Suprapubic skin (tissue), 3 donors: ENCODE measurements at regions not wholly inside any gene's neighbourhood (a gene's known extent, or its start where the extent isn't known, plus 50 kb on each side); places are given as distances from the start of the nearest gene placed in this dataset.

Experiments
- POLR2AphosphoS5 ChIP-seq, 3 donors: sonication (generic); formaldehyde crosslinking; IDR thresholded peaks; one replicate each; pipeline ENCODE4 v1.6.1; 2017; ENCODE audit warnings: antibody characterized with exemption in 3 of 3
- TF ChIP-seq, protein P1 (sequence below), 2 donors: fragments of 200-600 bp in 1 of 2; fragments of 450-650 bp in 1 of 2; sonication (generic) in 1 of 2; IDR thresholded peaks; one replicate each; pipeline ENCODE4 v1.5.1; 2016 to 2019; ENCODE audit warnings: antibody characterized with exemption in 2 of 2, mild to moderate bottlenecking in 1 of 2, moderate library complexity in 1 of 2

DNA sequence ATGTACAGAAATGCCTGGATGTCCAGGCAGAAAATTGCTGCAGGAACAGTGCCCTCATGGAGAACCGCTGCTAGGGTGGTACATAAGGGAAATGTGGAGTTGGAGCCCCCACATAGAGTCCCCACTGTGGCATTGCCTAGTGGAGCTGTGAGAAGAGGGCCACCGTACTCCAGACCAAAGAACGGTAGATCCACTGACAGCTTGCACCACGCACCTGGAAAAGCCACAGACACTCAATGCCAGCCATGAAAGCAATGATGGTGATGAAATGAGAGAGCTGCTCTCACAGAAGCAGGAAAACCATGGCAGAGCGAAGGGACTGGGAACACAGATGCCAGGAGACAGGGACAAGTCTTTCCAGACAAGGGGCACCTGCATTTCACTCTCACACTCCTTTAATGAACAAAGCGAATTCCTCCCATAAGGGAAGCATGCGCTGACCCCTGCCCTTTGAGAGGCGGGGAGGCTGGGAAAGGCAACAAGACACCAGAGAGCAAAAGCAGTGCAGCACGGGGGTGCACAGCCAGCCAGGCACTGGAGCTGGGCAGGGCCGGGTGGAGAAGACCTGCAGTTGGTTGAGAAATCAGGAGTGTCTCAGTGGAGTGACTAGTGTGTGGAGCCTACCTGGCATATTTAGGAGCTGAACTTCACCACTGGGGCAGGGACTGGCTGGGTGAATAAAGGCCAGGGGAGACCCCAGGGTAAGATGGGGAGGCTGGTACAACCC lies 1025.2 kb downstream of the TBC1D22A start:
- no peak for TF ChIP-seq POLR2AphosphoS5 (IDR thresholded peaks at IDR 0.05)
- TF ChIP-seq, protein P1, sequence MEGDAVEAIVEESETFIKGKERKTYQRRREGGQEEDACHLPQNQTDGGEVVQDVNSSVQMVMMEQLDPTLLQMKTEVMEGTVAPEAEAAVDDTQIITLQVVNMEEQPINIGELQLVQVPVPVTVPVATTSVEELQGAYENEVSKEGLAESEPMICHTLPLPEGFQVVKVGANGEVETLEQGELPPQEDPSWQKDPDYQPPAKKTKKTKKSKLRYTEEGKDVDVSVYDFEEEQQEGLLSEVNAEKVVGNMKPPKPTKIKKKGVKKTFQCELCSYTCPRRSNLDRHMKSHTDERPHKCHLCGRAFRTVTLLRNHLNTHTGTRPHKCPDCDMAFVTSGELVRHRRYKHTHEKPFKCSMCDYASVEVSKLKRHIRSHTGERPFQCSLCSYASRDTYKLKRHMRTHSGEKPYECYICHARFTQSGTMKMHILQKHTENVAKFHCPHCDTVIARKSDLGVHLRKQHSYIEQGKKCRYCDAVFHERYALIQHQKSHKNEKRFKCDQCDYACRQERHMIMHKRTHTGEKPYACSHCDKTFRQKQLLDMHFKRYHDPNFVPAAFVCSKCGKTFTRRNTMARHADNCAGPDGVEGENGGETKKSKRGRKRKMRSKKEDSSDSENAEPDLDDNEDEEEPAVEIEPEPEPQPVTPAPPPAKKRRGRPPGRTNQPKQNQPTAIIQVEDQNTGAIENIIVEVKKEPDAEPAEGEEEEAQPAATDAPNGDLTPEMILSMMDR (IDR thresholded peaks at IDR 0.05), result no peak
